NCI-H460 (cell line): ENCODE measurements at regions not wholly inside any gene's neighbourhood (a gene's known extent, or its start where the extent isn't known, plus 50 kb on each side); places are given as distances from the start of the nearest gene placed in this dataset.

Source experiments
- DNase-seq: peaks from one replicate; pipeline ENCODE4 v3.0.0-alpha.2; 2016; ENCODE audit warnings: low read depth; ENCODE audit errors: extremely low read depth

- DNase-seq: peak; percentile 19
Measured at GRCh38 chr10:107418085-107418806, 253.7 kb upstream of the SORCS1 start.

GRCh38 chr10:107417446-107417845 is 252.9 kb upstream of the SORCS1 start:
- DNase-seq: peak; percentile 71

- no peak for DNase-seq
Measured at GRCh38 chr10:107415446-107415845, 250.9 kb upstream of the SORCS1 start.

- DNase-seq: no peak
Measured at GRCh38 chr10:107413971-107414370, 249.5 kb upstream of the SORCS1 start.

GRCh38 chr10:107409522-107409921 is 245.0 kb upstream of the SORCS1 start:
- peak; percentile 42 for DNase-seq

DNA sequence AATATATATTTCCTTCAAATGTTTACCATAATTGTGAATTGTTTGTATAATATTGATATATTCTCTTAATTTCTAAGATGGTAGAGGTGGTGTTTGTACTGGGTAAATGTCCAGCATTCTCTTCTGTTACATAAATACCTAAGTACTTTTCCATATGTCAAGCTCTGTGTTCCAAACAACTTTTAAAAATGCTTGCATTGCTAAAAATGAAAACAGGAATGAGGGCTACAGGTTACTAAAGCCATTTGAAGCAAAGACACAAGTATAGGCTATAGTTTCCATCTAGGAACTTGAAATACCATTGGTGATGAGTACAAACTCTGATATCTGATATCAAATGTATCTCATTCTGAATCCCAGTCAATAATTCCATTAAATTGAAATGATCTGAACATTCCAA is 233.6 kb upstream of the SORCS1 start:
- DNase-seq: no peak

DNA sequence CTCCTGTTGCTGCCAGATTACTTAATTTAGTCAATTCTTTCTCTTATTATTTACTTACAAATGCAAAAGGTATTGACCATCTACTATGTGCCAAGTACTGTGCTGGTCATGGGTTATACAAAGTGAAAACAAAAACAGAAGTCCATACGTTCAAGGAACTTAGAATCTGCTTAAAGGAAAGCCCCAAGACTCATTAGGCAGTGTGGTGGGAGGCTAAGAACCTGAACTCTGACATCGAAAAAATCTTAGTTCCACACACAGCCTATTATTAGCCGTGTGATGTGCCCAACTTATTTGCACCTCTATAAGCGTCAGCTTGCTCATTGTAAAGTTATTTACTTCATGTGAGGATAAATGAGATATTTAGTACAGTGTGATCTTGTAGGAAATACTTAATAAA is 227.4 kb upstream of the SORCS1 start:
- DNase-seq: no peak

DNA sequence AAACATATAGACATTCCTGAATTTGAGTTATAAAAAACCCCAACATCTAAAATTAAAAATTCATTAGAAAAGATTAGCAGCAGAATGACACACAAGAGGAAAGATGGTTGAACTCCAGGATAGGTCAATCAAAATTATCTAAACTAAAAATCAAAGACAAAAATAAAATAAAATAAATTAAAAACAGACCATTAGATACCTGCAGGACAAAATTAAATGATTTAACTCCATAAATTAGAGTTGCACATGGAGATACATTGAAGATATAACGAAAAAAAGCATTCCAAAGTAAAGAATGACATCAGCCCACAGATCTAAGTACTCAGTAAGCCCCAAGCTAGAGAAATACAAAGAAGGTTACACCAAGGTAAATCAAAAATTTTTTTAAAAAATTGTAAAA is 226.1 kb upstream of the SORCS1 start:
- DNase-seq: no peak

GRCh38 chr10:107383357-107383756 is 218.9 kb upstream of the SORCS1 start:
- no peak for DNase-seq

DNA sequence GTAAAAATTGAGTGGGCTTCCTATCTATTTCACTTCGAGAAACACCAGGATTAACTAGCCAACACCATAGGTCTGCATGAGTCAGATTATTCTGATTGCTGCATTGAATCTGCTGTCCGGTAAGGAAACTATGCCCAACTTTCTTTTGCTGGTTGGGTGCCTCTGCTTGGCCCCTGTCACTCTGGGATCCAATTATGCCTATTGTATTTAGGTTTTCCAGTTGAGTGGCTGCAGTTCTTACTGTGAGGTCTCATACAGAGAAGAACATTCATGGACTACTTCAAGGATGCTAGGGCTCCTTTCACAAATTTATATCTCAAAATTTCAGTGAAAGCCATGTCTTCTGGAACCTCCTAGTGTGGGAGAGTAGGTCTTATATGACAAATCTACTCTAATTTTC is 215.1 kb upstream of the SORCS1 start:
- no peak for DNase-seq

DNA sequence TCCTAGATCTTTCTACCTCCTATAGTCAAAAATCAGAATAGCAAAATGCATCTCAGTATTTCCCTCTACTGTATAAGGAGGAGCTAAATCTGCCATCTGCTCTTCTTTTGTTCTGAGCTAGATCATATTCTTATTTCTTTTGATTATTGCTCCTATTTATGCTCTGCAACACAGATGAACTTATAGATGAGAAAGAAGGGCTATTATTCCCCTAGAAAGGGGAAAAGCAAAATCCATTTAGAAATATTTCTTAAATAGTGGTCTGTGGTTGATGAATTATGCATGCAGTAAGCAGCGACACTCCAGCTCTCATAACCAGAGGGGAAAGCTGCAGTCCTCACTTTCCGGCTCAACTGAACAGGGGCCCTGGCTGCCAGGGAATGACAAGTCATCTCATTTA is 207.3 kb upstream of the SORCS1 start:
- DNase-seq: no peak

DNA sequence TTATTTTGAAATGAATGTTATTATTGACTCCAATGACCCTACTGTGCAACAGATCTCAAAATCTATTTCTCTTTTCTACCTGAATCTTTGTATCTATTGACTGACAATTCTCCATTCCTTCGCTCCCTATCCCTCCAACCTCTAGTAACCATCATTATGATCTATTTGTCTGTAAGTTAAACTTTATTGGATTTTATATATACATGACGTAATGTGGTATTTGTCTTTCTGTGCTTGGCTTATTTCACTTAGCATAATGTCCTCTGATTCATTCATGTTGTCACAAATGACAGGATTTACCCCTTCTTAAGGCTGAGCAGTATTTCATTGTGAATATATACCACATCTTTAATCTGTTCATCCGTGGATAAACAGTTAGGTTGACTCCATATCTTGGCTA is 200.4 kb upstream of the SORCS1 start:
- no peak for DNase-seq

- no peak for DNase-seq
Measured at GRCh38 chr10:107362306-107362705, 197.8 kb upstream of the SORCS1 start.

DNA sequence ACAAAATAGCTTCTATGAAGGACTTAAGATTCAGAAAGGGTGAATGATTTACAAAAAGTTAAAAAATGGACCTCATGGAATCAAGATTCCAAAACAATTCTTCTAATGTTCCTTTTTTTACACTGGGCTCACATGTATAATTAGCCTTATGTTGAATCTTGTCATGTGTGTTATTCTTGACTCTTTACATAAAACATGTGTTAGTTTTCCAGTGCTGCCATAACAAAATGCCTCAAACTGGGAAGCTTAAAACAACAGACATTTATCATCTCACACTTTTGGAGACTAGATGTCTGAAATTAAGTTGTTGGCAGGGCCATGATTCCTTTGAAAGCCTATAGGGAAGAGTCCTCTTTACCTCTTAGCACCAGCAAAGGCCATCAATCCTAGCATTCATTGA is 192.5 kb upstream of the SORCS1 start:
- no peak for DNase-seq

DNA sequence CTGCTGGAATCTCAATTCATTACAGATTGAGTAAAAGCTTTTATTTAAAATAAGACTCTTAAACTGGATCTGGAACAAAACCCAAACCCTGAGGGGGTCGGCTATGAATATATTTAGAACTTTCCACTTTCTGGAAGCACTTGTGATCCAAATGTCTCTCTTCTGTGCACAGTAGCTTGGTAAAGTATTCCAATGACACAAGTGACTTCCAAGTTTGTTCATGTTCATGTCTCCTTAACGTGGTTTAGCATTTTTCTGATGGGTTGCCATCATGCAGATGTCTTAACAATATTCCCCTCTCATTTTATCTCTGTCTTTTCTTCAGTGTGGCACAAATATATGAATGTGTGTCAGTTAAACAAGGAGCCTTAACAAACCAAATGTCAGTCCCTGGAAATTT is 191.9 kb upstream of the SORCS1 start:
- DNase-seq: no peak

GRCh38 chr10:107342711-107343110 is 178.2 kb upstream of the SORCS1 start:
- no peak for DNase-seq

DNA sequence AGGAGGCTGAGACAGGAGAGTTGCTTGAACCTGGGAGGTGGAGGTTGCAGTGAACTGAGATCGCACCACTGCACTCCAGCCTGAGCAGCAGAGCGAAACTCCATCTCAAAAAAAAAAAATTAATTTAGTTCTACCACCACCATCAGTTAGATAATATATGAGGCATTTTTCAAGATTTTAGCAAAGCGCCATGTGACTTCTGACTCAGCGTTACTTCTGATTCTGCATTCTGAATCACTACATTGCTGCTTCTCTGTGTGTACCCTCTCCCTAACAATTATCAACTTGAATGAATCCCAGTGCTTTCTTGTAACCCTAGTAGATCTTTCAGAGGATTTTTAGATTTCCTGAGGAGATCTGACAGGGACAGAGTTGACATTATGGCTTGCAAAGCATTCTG is 176.8 kb upstream of the SORCS1 start:
- DNase-seq: no peak

- no peak for DNase-seq
Measured at GRCh38 chr10:107340326-107340725, 175.8 kb upstream of the SORCS1 start.

DNA sequence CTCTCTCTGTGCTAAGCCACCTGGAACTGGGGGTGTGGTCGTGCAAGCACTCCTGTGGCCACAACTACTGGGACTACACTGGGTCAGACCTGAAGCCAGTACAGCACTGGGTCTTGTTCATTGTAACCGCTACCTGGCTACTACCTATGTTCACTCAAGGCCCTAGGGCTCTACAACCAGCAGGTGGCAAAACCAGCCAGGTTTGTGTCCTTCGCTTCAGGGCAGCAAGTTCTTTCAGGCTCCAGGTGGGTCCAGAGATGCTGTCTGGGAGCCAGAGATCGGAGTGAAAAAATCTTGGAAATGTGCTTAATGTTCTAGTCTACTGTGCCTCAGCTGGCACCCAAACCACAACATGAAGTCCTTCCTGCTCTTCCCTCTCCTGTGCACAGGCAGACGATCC is 171.6 kb upstream of the SORCS1 start:
- DNase-seq: no peak

DNA sequence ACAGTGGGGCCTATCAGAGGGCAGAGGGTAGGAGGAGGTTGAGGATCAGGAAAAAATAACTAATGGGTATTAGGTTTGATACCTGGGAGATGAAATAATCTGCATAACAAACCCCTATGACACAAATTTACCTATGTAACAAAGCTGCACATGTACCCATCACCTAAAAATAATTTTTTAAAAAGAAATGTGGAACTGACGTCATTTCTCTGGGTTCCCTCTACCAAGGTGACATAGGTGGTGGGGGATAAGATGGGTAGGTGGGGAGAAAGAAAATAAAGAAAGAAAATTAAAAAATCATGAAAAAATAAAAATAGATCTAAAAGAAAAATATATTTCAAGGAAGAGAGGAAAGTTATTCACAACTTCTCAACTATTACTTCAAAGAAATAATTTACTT is 153.1 kb upstream of the SORCS1 start:
- DNase-seq: no peak

DNA sequence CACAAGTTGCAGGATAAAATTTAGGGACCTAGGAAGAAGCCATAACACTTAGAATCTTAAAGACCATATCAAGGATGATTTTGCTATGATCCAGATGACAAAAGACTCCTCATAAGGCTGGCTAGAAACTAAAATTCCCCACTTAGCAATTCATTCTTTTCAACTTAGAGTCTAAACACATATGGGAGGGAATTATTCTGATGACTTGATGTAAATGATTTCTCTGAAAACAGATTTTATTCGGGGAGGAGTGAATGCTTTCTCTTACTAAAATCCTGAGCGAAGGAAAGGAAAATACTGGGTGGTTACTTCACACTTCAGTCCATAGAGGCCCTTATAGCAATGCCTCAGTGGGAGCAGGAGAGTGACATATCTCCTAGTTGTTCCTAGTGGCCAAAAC is 138.7 kb upstream of the SORCS1 start:
- no peak for DNase-seq

DNA sequence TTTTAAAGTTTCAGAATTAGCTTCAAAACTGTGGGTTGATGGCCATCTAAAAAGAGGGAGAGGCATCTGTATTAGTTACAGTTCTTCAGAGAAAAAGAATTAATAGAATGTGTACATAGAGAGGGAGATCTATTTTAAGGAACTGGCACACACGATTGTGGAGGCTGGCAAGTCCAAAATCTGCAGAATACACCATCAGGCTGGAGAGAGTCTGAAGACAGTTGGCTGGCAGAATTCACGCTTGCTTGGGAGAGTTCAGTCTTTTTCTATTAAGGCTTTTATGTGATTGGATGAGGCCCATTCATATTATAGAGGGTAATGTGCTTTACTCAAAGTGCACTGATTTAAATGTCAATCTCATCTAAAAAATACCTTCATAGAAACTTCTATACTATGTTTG is 135.1 kb upstream of the SORCS1 start:
- no peak for DNase-seq

- no peak for DNase-seq
Measured at GRCh38 chr10:107284187-107284586, 119.7 kb upstream of the SORCS1 start.
